ENCODE measurements at regions not wholly inside any gene's neighbourhood (a gene's known extent, or its start where the extent isn't known, plus 50 kb on each side); places are given as distances from the start of the nearest gene placed in this dataset.

GRCh38 chr10:6928586-6928985 lies 348.5 kb upstream of the PRKCQ start:
- TF ChIP-seq CTCF (conservative IDR thresholded peaks at IDR 0.05; ENCODE audit: low read length) (no peak), EZH2phosphoT487 (IDR thresholded peaks at IDR 0.05; ENCODE audit: borderline replicate concordance) (no peak)

Data from Loucy (cell line).